H1 (cell line): ENCODE measurements at regions not wholly inside any gene's neighbourhood (a gene's known extent, or its start where the extent isn't known, plus 50 kb on each side); places are given as distances from the start of the nearest gene placed in this dataset.

Source experiments
- CBX5 ChIP-seq: fragments of 300-800, 300-1000 bp; sonication (generic); IDR thresholded peaks from 2 replicates; pipeline ENCODE4 v1.7.1; 2016; ENCODE audit warnings: antibody characterized with exemption, low read length, low read depth
- CEBPB ChIP-seq: IDR thresholded peaks from 2 replicates; pipeline ENCODE4 v1.6.1; 2012; ENCODE audit warnings: low read depth, low read length
- GTF2F1 ChIP-seq: IDR thresholded peaks from 2 replicates; pipeline ENCODE4 v1.6.1; 2012; ENCODE audit warnings: low read depth, low read length, improper control_type of control experiment, borderline replicate concordance
- POLR2A ChIP-seq, 2 experiments: IDR thresholded peaks; 1 replicate in 1 of 2; 2 replicates in 1 of 2; pipeline ENCODE4 v1.6.1; 2011; ENCODE audit warnings: low read depth in 2 of 2, low read length in 2 of 2, mild to moderate bottlenecking in 2 of 2; ENCODE audit errors: control extremely low read depth in 1 of 2
- RNF2 ChIP-seq: fragments of 200-900, 300-1000 bp; sonication (generic); IDR thresholded peaks from 2 replicates; pipeline ENCODE4 v1.7.1; 2016; ENCODE audit warnings: borderline replicate concordance, low read depth, mild to moderate bottlenecking, antibody characterized with exemption, low read length; ENCODE audit not compliant: poor library complexity, severe bottlenecking; ENCODE audit errors: missing control alignments
- SRF ChIP-seq: IDR thresholded peaks from 2 replicates; pipeline ENCODE4 v1.6.1; 2011; ENCODE audit warnings: mild to moderate bottlenecking, low read depth, low read length, moderate library complexity
- TAF1 ChIP-seq: IDR thresholded peaks from 2 replicates; pipeline ENCODE4 v1.6.1; 2011; ENCODE audit warnings: mild to moderate bottlenecking, low read depth, low read length
- ZNF274 ChIP-seq: IDR thresholded peaks from 2 replicates; pipeline ENCODE4 v1.7.0; 2012; ENCODE audit warnings: low read length, borderline replicate concordance; ENCODE audit errors: extremely low read depth
- TF ChIP-seq, protein P1 (sequence below), 3 experiments: IDR thresholded peaks; 1 replicate in 2 of 3; 2 replicates in 1 of 3; pipeline versions ENCODE4 v1.5.1 to v1.6.1; 2011; ENCODE audit warnings: low read length in 3 of 3, mild to moderate bottlenecking in 3 of 3, inconsistent platforms in 2 of 3, low read depth in 1 of 3, moderate library complexity in 1 of 3; ENCODE audit not compliant: insufficient read depth in 1 of 3; ENCODE audit errors: control extremely low read depth in 1 of 3
- TF ChIP-seq, protein P2 (sequence below): IDR thresholded peaks from 2 replicates; pipeline ENCODE4 v1.6.1; 2012; ENCODE audit warnings: inconsistent platforms

DNA sequence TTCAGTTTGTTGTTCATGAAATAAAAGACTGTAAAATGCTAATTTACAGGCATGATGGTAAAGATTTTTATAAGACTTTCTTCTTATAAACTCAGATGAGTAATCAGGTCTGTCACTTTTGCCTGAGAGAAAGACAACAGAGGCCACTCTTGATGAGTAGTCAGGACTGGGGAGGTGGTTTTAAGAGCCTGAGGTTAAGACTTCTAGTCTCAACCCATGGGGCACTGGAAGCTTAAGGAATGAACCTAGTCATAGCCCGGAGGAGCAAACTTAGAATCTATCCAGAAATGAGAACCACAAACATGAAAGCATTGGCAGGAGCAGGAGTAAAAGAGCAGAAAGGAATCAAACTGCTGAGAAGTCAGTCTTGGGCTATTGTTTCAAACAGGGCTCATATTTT is 846.3 kb upstream of the ARPP21 start:
- TF ChIP-seq, protein P1, sequence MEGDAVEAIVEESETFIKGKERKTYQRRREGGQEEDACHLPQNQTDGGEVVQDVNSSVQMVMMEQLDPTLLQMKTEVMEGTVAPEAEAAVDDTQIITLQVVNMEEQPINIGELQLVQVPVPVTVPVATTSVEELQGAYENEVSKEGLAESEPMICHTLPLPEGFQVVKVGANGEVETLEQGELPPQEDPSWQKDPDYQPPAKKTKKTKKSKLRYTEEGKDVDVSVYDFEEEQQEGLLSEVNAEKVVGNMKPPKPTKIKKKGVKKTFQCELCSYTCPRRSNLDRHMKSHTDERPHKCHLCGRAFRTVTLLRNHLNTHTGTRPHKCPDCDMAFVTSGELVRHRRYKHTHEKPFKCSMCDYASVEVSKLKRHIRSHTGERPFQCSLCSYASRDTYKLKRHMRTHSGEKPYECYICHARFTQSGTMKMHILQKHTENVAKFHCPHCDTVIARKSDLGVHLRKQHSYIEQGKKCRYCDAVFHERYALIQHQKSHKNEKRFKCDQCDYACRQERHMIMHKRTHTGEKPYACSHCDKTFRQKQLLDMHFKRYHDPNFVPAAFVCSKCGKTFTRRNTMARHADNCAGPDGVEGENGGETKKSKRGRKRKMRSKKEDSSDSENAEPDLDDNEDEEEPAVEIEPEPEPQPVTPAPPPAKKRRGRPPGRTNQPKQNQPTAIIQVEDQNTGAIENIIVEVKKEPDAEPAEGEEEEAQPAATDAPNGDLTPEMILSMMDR (IDR thresholded peaks at IDR 0.05; ENCODE audit: control extremely low read depth in 1 of 3, insufficient read depth in 1 of 3, low read depth in 1 of 3, low read length in 3 of 3): no peak
- TF ChIP-seq SRF (no peak), RNF2 (no peak), GTF2F1 (no peak), TAF1 (no peak), POLR2A (IDR thresholded peaks at IDR 0.05; ENCODE audit: control extremely low read depth in 1 of 2, low read depth in 2 of 2, low read length in 2 of 2) (no peak), CBX5 (no peak), ZNF274 (no peak), CEBPB (no peak)
- TF ChIP-seq, protein P2, sequence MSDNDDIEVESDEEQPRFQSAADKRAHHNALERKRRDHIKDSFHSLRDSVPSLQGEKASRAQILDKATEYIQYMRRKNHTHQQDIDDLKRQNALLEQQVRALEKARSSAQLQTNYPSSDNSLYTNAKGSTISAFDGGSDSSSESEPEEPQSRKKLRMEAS: no peak
